Dermis microvascular lymphatic vessel endothelial cell (primary cell): ENCODE measurements at regions not wholly inside any gene's neighbourhood (a gene's known extent, or its start where the extent isn't known, plus 50 kb on each side); places are given as distances from the start of the nearest gene placed in this dataset.
"Not testable (repeated sequence)": the region's sequence is repeated elsewhere in the genome, so short reads cannot be mapped to it uniquely, and the experiment has no call there.

Source experiments
- DNase-seq, 2 donors: peaks; one replicate each; pipeline versions ENCODE4 v3.0.0 to v3.0.0-alpha.2; 2010; ENCODE audit warnings: low read depth in 2 of 2

DNA sequence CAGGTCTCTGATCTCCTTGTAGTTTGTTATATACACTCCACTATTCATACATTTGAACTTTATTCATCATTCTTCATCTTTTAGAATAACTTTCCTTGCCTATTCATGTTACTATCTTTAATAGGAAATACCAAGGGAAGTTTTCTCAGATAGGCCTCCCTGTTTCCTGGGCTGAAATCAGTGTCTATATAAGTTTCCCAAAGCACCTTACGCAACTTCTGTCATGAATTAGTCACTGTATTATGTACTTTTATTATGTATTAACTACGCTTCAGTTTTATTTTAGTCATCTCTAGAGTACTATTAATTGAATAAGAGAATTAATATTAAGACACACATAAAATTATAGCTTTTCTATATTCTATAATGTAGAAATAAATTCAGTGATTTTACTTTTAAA, 1481.5 kb downstream of the OTOL1 start:
- no peak for DNase-seq

DNA sequence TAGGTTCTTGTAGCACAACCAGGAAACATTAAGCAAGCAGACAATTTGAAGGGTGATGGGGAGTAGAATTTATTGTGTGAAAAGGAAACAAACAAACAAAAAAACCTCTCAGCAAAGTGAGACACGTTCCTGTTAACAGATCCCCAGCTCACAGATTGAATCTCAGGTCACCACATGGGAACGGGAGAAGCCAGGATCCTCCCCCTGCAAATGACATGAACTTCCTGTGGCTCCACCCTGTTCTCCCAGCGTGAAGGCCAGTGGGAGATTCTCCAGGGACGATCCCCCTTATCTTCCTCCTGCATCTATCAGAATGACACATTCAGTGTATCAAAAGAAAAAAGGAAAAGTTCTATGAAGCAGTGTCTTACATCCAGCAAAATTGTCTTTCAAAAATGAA, 1488.1 kb downstream of the OTOL1 start:
- no peak for DNase-seq

- not testable (repeated sequence) for DNase-seq
These were observed 1490.6 kb downstream of the OTOL1 start for GRCh38 chr3:162987085-162987794.

DNA sequence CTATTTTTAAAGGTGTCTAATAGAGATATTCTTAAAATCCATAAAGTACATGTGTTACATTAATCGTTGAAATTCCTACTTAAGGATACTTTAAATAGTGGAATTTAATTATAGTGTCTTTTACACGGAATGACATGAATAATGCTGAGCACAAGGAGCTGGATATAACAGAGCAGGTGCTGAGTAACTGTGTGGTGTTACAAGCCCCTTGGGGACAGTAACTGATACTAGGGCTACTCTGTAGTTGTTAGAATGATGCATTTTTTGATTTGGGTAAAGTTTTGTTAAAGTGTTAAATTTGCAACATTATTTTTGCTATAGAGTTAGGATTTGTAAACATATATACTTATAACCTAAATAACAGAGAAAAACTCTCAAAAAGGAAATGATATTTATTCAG, 1496.1 kb downstream of the OTOL1 start:
- no peak for DNase-seq

GRCh38 chr3:162994165-162994564, 1497.6 kb downstream of the OTOL1 start:
- DNase-seq: no peak

GRCh38 chr3:162996368-162996767, 1499.8 kb downstream of the OTOL1 start:
- no peak for DNase-seq

- no peak for DNase-seq
These were observed 1501.6 kb downstream of the OTOL1 start for GRCh38 chr3:162998205-162998604.

DNA sequence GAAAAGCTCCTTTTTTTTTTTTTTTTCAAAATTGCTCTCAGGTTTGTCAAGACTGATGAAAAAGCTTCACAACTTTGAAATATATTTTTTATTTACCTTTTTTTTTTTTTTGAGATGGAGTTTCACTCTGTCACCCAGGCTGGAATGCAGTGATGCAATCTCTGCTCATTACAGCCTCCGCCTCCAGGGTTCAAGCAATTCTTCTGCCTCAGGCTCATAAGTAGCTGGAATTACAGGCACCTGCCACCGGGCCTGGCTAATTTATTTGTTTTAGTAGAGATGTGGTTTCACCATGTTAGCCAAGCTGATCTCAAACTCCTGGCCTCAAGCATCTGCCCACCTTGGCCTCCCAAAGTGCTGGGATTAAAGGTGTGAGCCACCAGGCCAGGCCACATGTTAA, 1515.0 kb downstream of the OTOL1 start:
- no peak for DNase-seq

- DNase-seq: no peak
These were observed 1519.6 kb downstream of the OTOL1 start for GRCh38 chr3:163016251-163016650.

GRCh38 chr3:163018067-163018466, 1521.5 kb downstream of the OTOL1 start:
- DNase-seq: no peak

DNA sequence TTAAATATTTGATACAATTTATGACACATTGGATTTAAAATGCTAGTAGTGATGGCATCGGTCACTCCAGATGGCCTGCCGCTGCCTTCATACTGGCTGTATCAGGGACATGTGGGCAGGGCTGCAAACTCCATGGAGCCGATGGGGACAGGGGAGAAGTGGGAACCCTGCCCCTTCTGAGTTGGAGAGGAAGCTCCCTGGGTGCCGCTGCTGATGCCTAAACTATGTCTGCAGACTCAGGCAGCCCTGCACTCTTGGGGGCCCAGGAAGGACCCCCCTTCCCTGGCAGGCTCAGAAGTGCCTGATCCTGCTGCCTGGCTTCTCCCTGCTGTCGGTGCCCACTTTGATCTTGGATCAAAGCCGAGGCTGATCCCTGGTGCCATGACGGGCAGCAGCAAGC, 1522.1 kb downstream of the OTOL1 start:
- no peak for DNase-seq

DNA sequence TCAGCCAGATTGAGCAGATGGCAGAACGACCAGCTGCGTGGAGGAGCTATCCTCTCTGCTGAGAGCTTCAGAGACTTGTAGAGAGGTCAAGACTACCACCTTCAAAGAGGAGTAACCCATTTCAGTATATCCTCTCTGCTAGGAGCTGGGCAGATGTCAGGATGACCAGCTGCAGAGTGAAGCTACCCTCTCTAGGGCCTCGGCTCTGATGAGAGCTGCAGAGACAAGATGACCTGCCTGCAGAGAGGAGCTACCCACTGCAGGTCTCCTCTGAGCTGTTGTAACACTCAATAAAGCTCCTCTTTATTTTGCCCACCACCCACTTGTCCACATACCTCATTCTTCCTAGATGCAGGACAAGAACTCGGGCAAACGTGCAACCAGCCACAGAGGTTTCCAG, 1522.7 kb downstream of the OTOL1 start:
- DNase-seq: no peak

- DNase-seq: no peak
These were observed 1537.0 kb downstream of the OTOL1 start for GRCh38 chr3:163033652-163034051.

- no peak for DNase-seq
These were observed 1543.0 kb downstream of the OTOL1 start for GRCh38 chr3:163039636-163040035.

GRCh38 chr3:163043074-163043473, 1546.5 kb downstream of the OTOL1 start:
- DNase-seq: no peak

DNA sequence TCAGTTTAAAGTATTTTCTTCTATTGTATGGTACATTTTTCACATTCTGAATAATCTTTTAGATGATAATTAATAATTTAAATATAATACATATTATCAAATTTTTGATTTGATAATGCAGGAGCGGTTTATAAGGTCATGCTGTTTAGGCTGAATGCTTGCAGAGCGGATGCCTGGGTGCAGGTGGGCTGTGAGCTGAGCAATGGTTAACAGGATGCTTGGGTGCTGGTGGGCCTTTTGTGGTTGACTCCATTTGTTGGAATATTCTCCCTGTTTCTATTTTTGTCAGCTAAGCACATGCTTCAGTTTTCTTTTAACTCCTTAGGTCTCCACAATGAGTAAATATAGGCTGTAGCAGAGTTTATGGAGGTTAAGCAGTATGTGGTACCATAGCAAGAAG, 1549.3 kb downstream of the OTOL1 start:
- no peak for DNase-seq

DNA sequence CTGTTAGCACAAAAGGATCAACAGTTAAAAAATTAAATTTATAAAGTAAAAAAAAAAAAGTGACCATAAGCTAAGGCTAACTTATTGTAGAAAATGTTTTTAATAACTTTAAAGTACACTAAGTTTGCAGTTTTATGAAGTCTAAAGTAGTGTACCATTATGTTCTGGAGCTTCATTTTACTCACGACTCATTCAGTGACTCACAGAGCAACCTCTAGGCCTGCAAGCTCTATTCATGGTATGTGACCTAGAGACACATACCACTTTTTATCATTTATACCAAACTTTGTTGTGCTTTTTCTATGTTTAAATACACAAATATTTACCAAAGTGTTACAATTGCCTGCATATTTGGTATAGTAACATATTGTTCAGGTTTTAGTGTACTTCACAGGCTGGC, 1552.3 kb downstream of the OTOL1 start:
- DNase-seq: no peak

- DNase-seq: peak in 1 of 2 donors; percentile 19
These were observed 1560.4 kb downstream of the OTOL1 start for GRCh38 chr3:163056874-163057497.

GRCh38 chr3:163058031-163058854, 1561.6 kb downstream of the OTOL1 start:
- DNase-seq: no peak

DNA sequence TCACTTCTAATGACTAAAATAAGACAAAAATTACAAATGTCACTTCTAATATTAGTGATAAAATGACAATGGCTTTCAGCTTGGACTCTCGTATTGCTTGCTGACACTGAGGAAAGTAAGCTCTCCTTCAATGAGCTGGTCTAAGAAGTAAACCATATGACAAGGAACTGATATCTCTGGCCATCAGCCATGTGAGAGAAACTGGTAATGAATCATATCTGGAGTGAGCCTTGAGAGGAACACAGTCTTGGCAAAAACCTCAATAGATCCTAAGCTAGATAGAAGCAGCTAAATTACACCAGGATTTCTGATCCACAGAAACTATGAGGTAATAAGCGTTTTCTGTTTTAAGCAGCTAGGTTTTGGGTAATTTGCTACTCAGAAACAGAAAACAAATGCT, 1575.1 kb downstream of the OTOL1 start:
- DNase-seq: no peak
